HepG2 (cell line): ENCODE measurements at regions not wholly inside any gene's neighbourhood (a gene's known extent, or its start where the extent isn't known, plus 50 kb on each side); places are given as distances from the start of the nearest gene placed in this dataset.
A peak's percentile ranks its signal among the peaks of the same experiment; 100 is the strongest.

ENCODE experiments used
- AHR ChIP-seq: IDR thresholded peaks from 2 replicates; pipeline ENCODE4 v1.6.1; 2018; ENCODE audit warnings: missing genetic modification reagents, missing compliant biosample characterization
- CBX2 ChIP-seq, 2 experiments: fragments of 200-600 bp in 1 of 2; sonication (generic); formaldehyde crosslinking in 1 of 2; IDR thresholded peaks; 2 replicates each; pipeline versions ENCODE4 v1.7.0 to v1.8.1; 2018 to 2022; ENCODE audit warnings: low read depth in 2 of 2, low read length in 1 of 2, mild to moderate bottlenecking in 1 of 2, missing genetic modification reagents in 1 of 2
- CENPBD1 ChIP-seq: sonication (generic); formaldehyde crosslinking; IDR thresholded peaks from 2 replicates; pipeline ENCODE4 v1.8.0; 2022; ENCODE audit warnings: missing genetic modification reagents, low read depth, mild to moderate bottlenecking, borderline replicate concordance
- FOXO1 ChIP-seq: sonication (generic); formaldehyde crosslinking; IDR thresholded peaks from 2 replicates; pipeline ENCODE4 v1.4.0; 2020; ENCODE audit warnings: missing genetic modification reagents
- HDAC1 ChIP-seq: sonication (generic); formaldehyde crosslinking; IDR thresholded peaks from 2 replicates; pipeline ENCODE4 v1.5.1; 2020; ENCODE audit warnings: mild to moderate bottlenecking, missing genetic modification reagents
- HIC2 ChIP-seq: sonication (generic); formaldehyde crosslinking; IDR thresholded peaks from 2 replicates; pipeline ENCODE4 v1.9.0; 2022; ENCODE audit warnings: low read depth, missing genetic modification reagents
- HNF4G ChIP-seq, 2 experiments: sonication (generic) in 1 of 2; formaldehyde crosslinking in 1 of 2; IDR thresholded peaks; 2 replicates each; pipeline versions ENCODE4 v1.4.0 to v1.6.1; 2011 to 2020; ENCODE audit warnings: borderline replicate concordance in 2 of 2, low read depth in 2 of 2, mild to moderate bottlenecking in 2 of 2, low read length in 1 of 2, missing genetic modification reagents in 1 of 2, moderate library complexity in 1 of 2
- MAZ ChIP-seq, 2 experiments: sonication (generic) in 1 of 2; formaldehyde crosslinking in 1 of 2; IDR thresholded peaks; 2 replicates each; pipeline versions ENCODE4 v1.5.0 to v1.6.1; 2012 to 2020; ENCODE audit warnings: low read depth in 2 of 2, mild to moderate bottlenecking in 2 of 2, borderline replicate concordance in 1 of 2, improper control_type of control experiment in 1 of 2, low read length in 1 of 2, missing genetic modification reagents in 1 of 2, moderate library complexity in 1 of 2
- MTA1 ChIP-seq: sonication (generic); formaldehyde crosslinking; IDR thresholded peaks from 2 replicates; pipeline ENCODE4 v1.4.0; 2020; ENCODE audit warnings: missing genetic modification reagents, mild to moderate bottlenecking, borderline replicate concordance
- PREB ChIP-seq: sonication (generic); formaldehyde crosslinking; IDR thresholded peaks from 2 replicates; pipeline ENCODE4 v1.4.0; 2020; ENCODE audit warnings: missing genetic modification reagents
- TMF1 ChIP-seq: sonication (generic); formaldehyde crosslinking; IDR thresholded peaks from 2 replicates; pipeline ENCODE4 v1.8.1; 2022; ENCODE audit warnings: low read depth, missing genetic modification reagents
- ZFP37 ChIP-seq: sonication (generic); formaldehyde crosslinking; IDR thresholded peaks from 2 replicates; pipeline ENCODE4 v1.4.0; 2020; ENCODE audit warnings: missing genetic modification reagents, borderline replicate concordance
- ZFP62 ChIP-seq: sonication (generic); formaldehyde crosslinking; IDR thresholded peaks from 2 replicates; pipeline ENCODE4 v1.4.0; 2020; ENCODE audit warnings: missing genetic modification reagents
- ZNF446 ChIP-seq: sonication (generic); formaldehyde crosslinking; IDR thresholded peaks from 2 replicates; pipeline ENCODE4 v1.5.0; 2020; ENCODE audit warnings: mild to moderate bottlenecking, missing genetic modification reagents
- ZNF570 ChIP-seq: sonication (generic); formaldehyde crosslinking; IDR thresholded peaks from 2 replicates; pipeline ENCODE4 v1.4.0; 2020; ENCODE audit warnings: mild to moderate bottlenecking, missing genetic modification reagents, borderline replicate concordance
- ZNF597 ChIP-seq: sonication (generic); formaldehyde crosslinking; IDR thresholded peaks from 2 replicates; pipeline ENCODE4 v1.5.0; 2020; ENCODE audit warnings: missing genetic modification reagents
- ZNF607 ChIP-seq: sonication (generic); formaldehyde crosslinking; IDR thresholded peaks from 2 replicates; pipeline ENCODE4 v1.5.1; 2020; ENCODE audit warnings: missing genetic modification reagents, mild to moderate bottlenecking, borderline replicate concordance
- ZNF770 ChIP-seq: sonication (generic); formaldehyde crosslinking; IDR thresholded peaks from 2 replicates; pipeline ENCODE4 v1.5.0; 2020; ENCODE audit warnings: mild to moderate bottlenecking, missing genetic modification reagents
- ZNF790 ChIP-seq: sonication (generic); formaldehyde crosslinking; IDR thresholded peaks from 2 replicates; pipeline ENCODE4 v1.8.0; 2022; ENCODE audit warnings: missing genetic modification reagents, mild to moderate bottlenecking, borderline replicate concordance

GRCh38 chr20:37636212-37636975 lies 57.4 kb upstream of the CTNNBL1 start (continued):
- TF ChIP-seq PREB (CRISPR knock-in tag) (no peak), MTA1 (CRISPR knock-in tag) (no peak), CBX2 (IDR thresholded peaks at IDR 0.05; ENCODE audit: low read depth, low read length) (no peak), CBX2 (CRISPR knock-in tag; IDR thresholded peaks at IDR 0.05; ENCODE audit: low read depth) (no peak), FOXO1 (no peak), CENPBD1 (CRISPR knock-in tag) (no peak), HNF4G (IDR thresholded peaks at IDR 0.05; ENCODE audit: borderline replicate concordance, low read depth, low read length) (peak; percentile 87), HNF4G (CRISPR knock-in tag; IDR thresholded peaks at IDR 0.05; ENCODE audit: borderline replicate concordance, low read depth) (peak; percentile 71; the same call in 1 of the 2 replicates), ZFP37 (CRISPR knock-in tag) (no peak), HDAC1 (CRISPR knock-in tag) (peak; percentile 54; the same call in 1 of the 2 replicates), ZNF597 (no peak), ZNF446 (CRISPR knock-in tag) (no peak), ZNF770 (no peak), MAZ (IDR thresholded peaks at IDR 0.05; ENCODE audit: borderline replicate concordance, low read depth, low read length) (no peak), MAZ (CRISPR knock-in tag; IDR thresholded peaks at IDR 0.05; ENCODE audit: low read depth) (no peak), TMF1 (CRISPR knock-in tag) (no peak), ZNF570 (CRISPR knock-in tag) (no peak), AHR (CRISPR knock-in tag) (no peak), ZFP62 (CRISPR knock-in tag) (no peak), HIC2 (peak; percentile 60; the same call in 1 of the 2 replicates), ZNF790 (CRISPR knock-in tag) (no peak), ZNF607 (CRISPR knock-in tag) (no peak)
